ENCODE measurements at regions not wholly inside any gene's neighbourhood (a gene's known extent, or its start where the extent isn't known, plus 50 kb on each side); places are given as distances from the start of the nearest gene placed in this dataset.
"Not testable (repeated sequence)": the region's sequence is repeated elsewhere in the genome, so short reads cannot be mapped to it uniquely, and the experiment has no call there.

GRCh38 chr18:1273469-1273868, 368.8 kb downstream of the ADCYAP1 start:
- DNase-seq (ENCODE audit: low read depth), result no peak

- DNase-seq (ENCODE audit: low read depth), result no peak
Observed at GRCh38 chr18:1292167-1292566, 387.5 kb downstream of the ADCYAP1 start.

- no peak for DNase-seq (ENCODE audit: low read depth)
Observed at GRCh38 chr18:1294229-1294628, 389.6 kb downstream of the ADCYAP1 start.

GRCh38 chr18:1296237-1296636, 391.6 kb downstream of the ADCYAP1 start:
- DNase-seq (ENCODE audit: low read depth), result no peak

- DNase-seq (ENCODE audit: low read depth), result no peak
Observed at GRCh38 chr18:1302861-1303260, 398.2 kb downstream of the ADCYAP1 start.

GRCh38 chr18:1304392-1304992, 399.8 kb downstream of the ADCYAP1 start:
- no peak for DNase-seq (ENCODE audit: low read depth)

- no peak for DNase-seq (ENCODE audit: low read depth)
Observed at GRCh38 chr18:1306641-1307040, 402.0 kb downstream of the ADCYAP1 start.

GRCh38 chr18:1308686-1309085, 404.0 kb downstream of the ADCYAP1 start:
- DNase-seq (ENCODE audit: low read depth), result no peak

GRCh38 chr18:1311376-1311775, 406.7 kb downstream of the ADCYAP1 start:
- DNase-seq (ENCODE audit: low read depth), result no peak

GRCh38 chr18:1335345-1335744, 430.7 kb downstream of the ADCYAP1 start:
- DNase-seq (ENCODE audit: low read depth), result not testable (repeated sequence)

GRCh38 chr18:1350931-1351450, 446.3 kb downstream of the ADCYAP1 start:
- DNase-seq (ENCODE audit: low read depth), result no peak

- no peak for DNase-seq (ENCODE audit: low read depth)
Observed at GRCh38 chr18:1353025-1353424, 448.4 kb downstream of the ADCYAP1 start.

GRCh38 chr18:1357724-1358123, 453.1 kb downstream of the ADCYAP1 start:
- DNase-seq (ENCODE audit: low read depth), result no peak

- DNase-seq (ENCODE audit: low read depth), result no peak
Observed at GRCh38 chr18:1361936-1362335, 457.3 kb downstream of the ADCYAP1 start.

GRCh38 chr18:1370552-1370951, 465.9 kb downstream of the ADCYAP1 start:
- DNase-seq (ENCODE audit: low read depth), result no peak

- no peak for DNase-seq (ENCODE audit: low read depth)
Observed at GRCh38 chr18:1371724-1372123, 467.1 kb downstream of the ADCYAP1 start.

GRCh38 chr18:1383465-1383864, 478.8 kb downstream of the ADCYAP1 start:
- no peak for DNase-seq (ENCODE audit: low read depth)

- DNase-seq (ENCODE audit: low read depth), result not testable (repeated sequence)
Observed at GRCh38 chr18:1388468-1388867, 483.8 kb downstream of the ADCYAP1 start.

- no peak for DNase-seq (ENCODE audit: low read depth)
Observed at GRCh38 chr18:1392046-1392445, 487.4 kb downstream of the ADCYAP1 start.

GRCh38 chr18:1392865-1393734, 488.4 kb downstream of the ADCYAP1 start:
- no peak for DNase-seq (ENCODE audit: low read depth)

- DNase-seq (ENCODE audit: low read depth), result no peak
Observed at GRCh38 chr18:1393929-1394328, 489.3 kb downstream of the ADCYAP1 start.

- DNase-seq (ENCODE audit: low read depth), result no peak
Observed at GRCh38 chr18:1394426-1394825, 489.8 kb downstream of the ADCYAP1 start.

- no peak for DNase-seq (ENCODE audit: low read depth)
Observed at GRCh38 chr18:1394966-1395365, 490.3 kb downstream of the ADCYAP1 start.

Measured in LHCN-M2 (cell line).